K562 (cell line): ENCODE measurements at regions not wholly inside any gene's neighbourhood (a gene's known extent, or its start where the extent isn't known, plus 50 kb on each side); places are given as distances from the start of the nearest gene placed in this dataset.

Experiments used
- ATAC-seq: fragments of 200-7000 bp; cut with Tn5 transposase; 3 replicates; pipeline ENCODE4 v1.9.1; 2020; ENCODE audit warnings: moderate library complexity
- BruUV-seq: library from RNA; stranded (reverse); fragments of 400-500 nt; replicated peaks from 2 replicates; lab custom pipeline; 2021; lab: Mats Ljungman, UMichigan
- CTCF ChIA-PET: fragments of 300-600 bp; formaldehyde crosslinking; extraction: SDS; loops from one replicate; lab custom pipeline; 2021; ENCODE audit warnings: low intra/inter-chr PET ratio; lab: Yijun Ruan, JAX
- POLR2A ChIA-PET: fragments of 300-600, 350-650 bp; sonication (Branson Sonifier 250); formaldehyde crosslinking; extraction: SDS; loops from one replicate; lab custom pipeline; 2021; ENCODE audit warnings: antibody characterized with exemption, inconsistent platforms; lab: Yijun Ruan, JAX
- DNase-seq, 4 experiments: peaks; one replicate each; pipeline versions ENCODE4 v3.0.0 to v3.0.0-alpha.2; 2011 to 2018; ENCODE audit warnings: low spot score in 3 of 4, mixed read lengths in 3 of 4; ENCODE audit errors: extremely low read depth in 1 of 4
- FAIRE-seq: peaks from 2 replicates; lab custom pipeline; 2011; peaks lifted over from hg19 to GRCh38; lab: Jason Lieb, UNC
- H2AFZ ChIP-seq: 2 replicates; pipeline ENCODE4 v1.6.0; 2011; ENCODE audit warnings: low read depth, low read length, control low read depth, inconsistent platforms
- H3K27ac ChIP-seq: fragments of 200-600 bp; 3 replicates; pipeline ENCODE4 v1.8.0; 2011; ENCODE audit warnings: low read depth, mild to moderate bottlenecking, control low read depth, inconsistent platforms, low read length, moderate library complexity, mixed read lengths; ENCODE audit errors: extremely low read depth
- H3K27me3 ChIP-seq, 2 experiments: fragments of 300-600 bp in 1 of 2; 2 replicates in 1 of 2; 3 replicates in 1 of 2; pipeline versions ENCODE4 v1.6.0 to v1.8.0; 2011; ENCODE audit warnings: inconsistent platforms in 2 of 2, low read length in 2 of 2, mild to moderate bottlenecking in 1 of 2, mixed read lengths in 1 of 2, moderate library complexity in 1 of 2; ENCODE audit not compliant: control insufficient read depth in 2 of 2, insufficient read depth in 2 of 2
- H3K36me3 ChIP-seq: fragments of 300-600 bp; 3 replicates; pipeline ENCODE4 v1.8.0; 2011; ENCODE audit warnings: mild to moderate bottlenecking, low read length, inconsistent platforms; ENCODE audit not compliant: control insufficient read depth, insufficient read depth
- H3K4me1 ChIP-seq, 2 experiments: fragments of 200-600 bp in 1 of 2; replicated peaks in 1 of 2; 2 replicates in 1 of 2; 3 replicates in 1 of 2; pipeline versions ENCODE4 v1.5.1 to v1.8.0; 2011; ENCODE audit warnings: inconsistent platforms in 2 of 2, low read length in 2 of 2, mild to moderate bottlenecking in 1 of 2, mixed read lengths in 1 of 2, moderate library complexity in 1 of 2; ENCODE audit not compliant: control insufficient read depth in 2 of 2, insufficient read depth in 2 of 2
- H3K4me2 ChIP-seq: 2 replicates; pipeline ENCODE4 v1.6.1; 2011; ENCODE audit warnings: low read length, control low read depth, inconsistent platforms, mixed read lengths; ENCODE audit not compliant: insufficient read depth
- H3K4me3 ChIP-seq: fragments of 200-600 bp; sonication (generic), shearing (Covaris generic); 2 replicates; pipeline ENCODE4 v1.5.1; 2016; ENCODE audit warnings: control low read depth, inconsistent platforms
- H3K79me2 ChIP-seq: fragments of 200-600 bp; 3 replicates; pipeline ENCODE4 v1.8.0; 2011; ENCODE audit warnings: low read length, inconsistent platforms; ENCODE audit not compliant: control insufficient read depth, insufficient read depth
- H3K9ac ChIP-seq, 2 experiments: 2 replicates each; pipeline versions ENCODE4 v1.6.0 to v1.6.1; 2011; ENCODE audit warnings: low read depth in 2 of 2, low read length in 2 of 2, control low read depth in 1 of 2, inconsistent platforms in 1 of 2, mild to moderate bottlenecking in 1 of 2, mixed read lengths in 1 of 2; ENCODE audit not compliant: insufficient read depth in 1 of 2
- H3K9me1 ChIP-seq: one replicate; pipeline ENCODE4 v1.6.0; 2011; ENCODE audit warnings: inconsistent platforms, mild to moderate bottlenecking, low read length, moderate library complexity; ENCODE audit not compliant: control insufficient read depth, insufficient read depth
- H3K9me3 ChIP-seq: replicated peaks from 2 replicates; pipeline ENCODE4 v1.5.1; 2011; ENCODE audit warnings: low read depth, low read length, inconsistent platforms; ENCODE audit not compliant: control insufficient read depth, insufficient read depth
- H4K20me1 ChIP-seq: replicated peaks from 2 replicates; pipeline ENCODE4 v1.6.1; 2011; ENCODE audit warnings: low read length, inconsistent platforms, mixed read lengths; ENCODE audit not compliant: control insufficient read depth, insufficient read depth
- BRCA1 ChIP-seq, 2 experiments: fragments of 450-650 bp in 1 of 2; sonication (generic) in 1 of 2; formaldehyde crosslinking in 1 of 2; IDR thresholded peaks; 2 replicates each; pipeline versions ENCODE4 v1.5.0 to v1.6.1; 2017 to 2020; ENCODE audit warnings: mild to moderate bottlenecking in 1 of 2, missing genetic modification reagents in 1 of 2
- CREB1 ChIP-seq, 2 experiments: sonication (generic) in 1 of 2; formaldehyde crosslinking in 1 of 2; IDR thresholded peaks; 2 replicates each; pipeline versions ENCODE4 v1.6.1 to v1.8.0; 2012 to 2022; ENCODE audit warnings: inconsistent platforms in 1 of 2, mild to moderate bottlenecking in 1 of 2, missing genetic modification reagents in 1 of 2, moderate library complexity in 1 of 2
- FOSL1 ChIP-seq: fragments of 200-800 bp; sonication (Bioruptor generic); conservative IDR thresholded peaks from 2 replicates; pipeline ENCODE4 v1.6.1; 2016; ENCODE audit warnings: missing genetic modification characterization, missing compliant biosample characterization
- HDAC6 ChIP-seq: IDR thresholded peaks from 2 replicates; pipeline ENCODE4 v1.6.1; 2012; ENCODE audit warnings: low read depth, mild to moderate bottlenecking, control low read depth, inconsistent platforms, low read length, moderate library complexity
- HDGF ChIP-seq: fragments of 450-650 bp; IDR thresholded peaks from 2 replicates; pipeline ENCODE4 v1.6.1; 2016
- MTA3 ChIP-seq: fragments of 450-650 bp; formaldehyde crosslinking; IDR thresholded peaks from 2 replicates; pipeline ENCODE4 v1.6.1; 2017; ENCODE audit warnings: mild to moderate bottlenecking, borderline replicate concordance
- NCOA6 ChIP-seq: fragments of 450-650 bp; IDR thresholded peaks from 2 replicates; pipeline ENCODE4 v1.6.1; 2017; ENCODE audit warnings: mild to moderate bottlenecking
- NEUROD1 ChIP-seq: fragments of 150-350 bp; IDR thresholded peaks from 2 replicates; pipeline ENCODE4 v1.6.1; 2014; ENCODE audit warnings: borderline replicate concordance, low read length, low read depth; ENCODE audit not compliant: partially characterized antibody
- NONO ChIP-seq, 2 experiments: fragments of 200-400 bp in 1 of 2; fragments of 450-650 bp in 1 of 2; formaldehyde crosslinking in 1 of 2; IDR thresholded peaks; 2 replicates each; pipeline ENCODE4 v1.6.1; 2017; ENCODE audit warnings: low read depth in 2 of 2, mild to moderate bottlenecking in 2 of 2, moderate library complexity in 2 of 2, low read length in 1 of 2
- PCBP1 ChIP-seq: fragments of 200-400 bp; formaldehyde crosslinking; IDR thresholded peaks from 2 replicates; pipeline ENCODE4 v1.6.1; 2018; ENCODE audit warnings: mild to moderate bottlenecking, low read depth, low read length; ENCODE audit not compliant: poor library complexity, severe bottlenecking
- PHTF2 ChIP-seq: fragments of 250-450 bp; sonication (Bioruptor Pico); IDR thresholded peaks from 2 replicates; pipeline ENCODE4 v1.5.0; 2021; ENCODE audit warnings: mild to moderate bottlenecking
- POLR2G ChIP-seq: fragments of 200-400 bp; formaldehyde crosslinking; IDR thresholded peaks from 2 replicates; pipeline ENCODE4 v1.6.1; 2017; ENCODE audit warnings: low read depth, mild to moderate bottlenecking, antibody characterized with exemption, low read length, moderate library complexity
- RBM25 ChIP-seq: fragments of 200-400 bp; formaldehyde crosslinking; IDR thresholded peaks from 2 replicates; pipeline ENCODE4 v1.6.1; 2018; ENCODE audit warnings: low read length, low read depth, moderate library complexity; ENCODE audit not compliant: severe bottlenecking
- SP2 ChIP-seq: IDR thresholded peaks from 2 replicates; pipeline ENCODE4 v1.6.1; 2011; ENCODE audit warnings: mild to moderate bottlenecking, low read depth, low read length, moderate library complexity; ENCODE audit not compliant: poor library complexity, severe bottlenecking; ENCODE audit errors: extremely low read depth
- ZBED1 ChIP-seq: IDR thresholded peaks from 2 replicates; pipeline ENCODE4 v1.6.1; 2014
- ZKSCAN3 ChIP-seq: fragments of 250-450 bp; sonication (Bioruptor Pico); IDR thresholded peaks from 2 replicates; pipeline ENCODE4 v1.4.0; 2020
- ZNF124 ChIP-seq: sonication (generic); formaldehyde crosslinking; IDR thresholded peaks from 2 replicates; pipeline ENCODE4 v1.8.1; 2022; ENCODE audit warnings: missing genetic modification reagents
- ZNF232 ChIP-seq: sonication (generic); formaldehyde crosslinking; IDR thresholded peaks from 2 replicates; pipeline ENCODE4 v1.8.0; 2022; ENCODE audit warnings: mild to moderate bottlenecking, missing genetic modification reagents
- ZNF384 ChIP-seq: IDR thresholded peaks from 2 replicates; pipeline ENCODE4 v1.6.1; 2012; ENCODE audit warnings: low read depth, low read length, improper control_type of control experiment
- ZNF551 ChIP-seq: fragments of 250-450 bp; sonication (Bioruptor Pico); IDR thresholded peaks from 2 replicates; pipeline ENCODE4 v1.5.0; 2021; ENCODE audit warnings: mild to moderate bottlenecking, moderate library complexity
- WGBS: fragments of 100-300 bp; shearing (Covaris generic); methylation state at CpG from one replicate; pipeline ENCODE4 v1.1.6; 2016; ENCODE audit warnings: low coverage, mixed read lengths; ENCODE audit not compliant: insufficient coverage; ENCODE audit errors: missing lambda C conversion rate; 5-methylcytosine and 5-hydroxymethylcytosine counted together
- in situ Hi-C: fragments of 300-500 bp; cut with MboI; formaldehyde crosslinking; loops from 4 replicates; pipeline ENCODE4 v1.15.0; 2018; ENCODE audit warnings: inconsistent platforms, mixed read lengths
- intact Hi-C: fragments of 100-400 bp; cut with micrococcal nuclease; formaldehyde crosslinking; loops from 2 replicates; pipeline ENCODE4 v1.14.2; 2022

DNA sequence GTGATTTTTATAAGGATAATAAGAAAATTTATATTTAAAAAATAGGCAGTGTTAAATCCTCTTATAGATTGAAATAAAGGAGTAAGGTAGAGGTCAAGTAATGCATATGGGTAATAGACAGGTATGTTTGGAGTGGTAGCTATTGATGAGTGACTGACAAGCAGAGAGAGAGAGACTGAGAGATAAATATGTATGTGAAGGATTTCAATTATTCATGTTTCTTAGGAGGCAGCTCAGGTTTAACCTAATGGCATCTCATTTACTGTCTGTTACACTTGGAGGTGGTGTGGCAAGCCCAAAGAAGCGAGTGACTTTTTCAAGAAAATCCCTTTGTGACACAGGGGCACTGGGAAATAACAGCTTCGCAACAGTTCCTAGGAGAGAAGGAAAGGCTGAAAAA lies 120.2 kb downstream of the KIF2B start:
- in situ Hi-C loops: no loop called here
- no peaks in the 10 kb centered on the region for H3K9me1 ChIP-seq
- no peak overlapping the region for H3K27ac ChIP-seq
- POLR2A ChIA-PET: no interaction called here
- no peaks in the 10 kb centered on the region for H3K36me3 ChIP-seq
- H3K4me2 ChIP-seq: no peak overlapping the region
- no peaks in the 10 kb centered on the region for H3K27me3 ChIP-seq
- H2AFZ ChIP-seq: no peak overlapping the region
- ATAC-seq (no peak), FAIRE-seq (no peak), DNase-seq (no peak)
- H3K4me1 ChIP-seq: no peaks in the 10 kb centered on the region
- CTCF ChIA-PET: no interaction called here
- WGBS: 8% methylated on average over 2 of the region's 2 CpGs
- no peak overlapping the region for H3K9ac ChIP-seq
- no peaks in the 10 kb centered on the region for H3K9me3 ChIP-seq
- no TSS peak for BruUV-seq
- no peak for TF ChIP-seq POLR2G
- TF ChIP-seq PHTF2 (CRISPR knock-in tag): no peak
- no peak for TF ChIP-seq ZKSCAN3 (CRISPR knock-in tag)
- no peak for TF ChIP-seq FOSL1
- no peak for TF ChIP-seq MTA3
- TF ChIP-seq ZNF124 (CRISPR knock-in tag): no peak
- no peak for TF ChIP-seq CREB1 (IDR thresholded peaks at IDR 0.05)
- no peak for TF ChIP-seq CREB1 (CRISPR knock-in tag; IDR thresholded peaks at IDR 0.05)
- no peak for TF ChIP-seq ZBED1
- no peak for TF ChIP-seq SP2
- TF ChIP-seq NCOA6: no peak
- TF ChIP-seq RBM25: no peak
- TF ChIP-seq ZNF551 (CRISPR knock-in tag): no peak
- no peak for TF ChIP-seq ZNF384
- TF ChIP-seq PCBP1: no peak
- no peak for TF ChIP-seq HDGF
- no peak for TF ChIP-seq BRCA1 (IDR thresholded peaks at IDR 0.05)
- no peak for TF ChIP-seq BRCA1 (CRISPR knock-in tag; IDR thresholded peaks at IDR 0.05)
- no peak for TF ChIP-seq NEUROD1
- TF ChIP-seq NONO (IDR thresholded peaks at IDR 0.05; ENCODE audit: low read depth in 2 of 2, low read length in 1 of 2): no peak
- no peak for TF ChIP-seq HDAC6
- TF ChIP-seq ZNF232 (CRISPR knock-in tag): no peak
- no peaks in the 10 kb centered on the region for H4K20me1 ChIP-seq
- H3K79me2 ChIP-seq: no peaks in the 10 kb centered on the region
- no peak overlapping the region for H3K4me3 ChIP-seq
- intact Hi-C loops: no loop called here
